OCI-LY1 (cell line): ENCODE measurements at regions not wholly inside any gene's neighbourhood (a gene's known extent, or its start where the extent isn't known, plus 50 kb on each side); places are given as distances from the start of the nearest gene placed in this dataset.

Experiments used
- H2AFZ ChIP-seq: fragments of 200-600 bp; sonication (generic), shearing (Covaris generic); 2 replicates; pipeline ENCODE4 v1.6.0; 2014; ENCODE audit warnings: antibody characterized with exemption, mild to moderate bottlenecking, low read length
- H3F3A ChIP-seq: fragments of 200-600 bp; sonication (generic), shearing (Covaris generic); 2 replicates; pipeline ENCODE4 v1.6.0; 2014; ENCODE audit warnings: mild to moderate bottlenecking, antibody characterized with exemption, low read length, moderate library complexity; ENCODE audit not compliant: insufficient read depth
- H3K27ac ChIP-seq: fragments of 200-600 bp; sonication (generic); 2 replicates; pipeline ENCODE4 v1.5.1; 2014; ENCODE audit warnings: low read length, mixed run types, mild to moderate bottlenecking, low read depth; ENCODE audit not compliant: poor library complexity, severe bottlenecking
- H3K27me3 ChIP-seq: fragments of 200-600 bp; sonication (generic); 2 replicates; pipeline ENCODE4 v1.6.0; 2014; ENCODE audit warnings: antibody characterized with exemption, mild to moderate bottlenecking, low read length, moderate library complexity; ENCODE audit not compliant: insufficient read depth
- H3K36me3 ChIP-seq: fragments of 200-600 bp; sonication (generic); 2 replicates; pipeline ENCODE4 v1.6.1; 2014; ENCODE audit warnings: mild to moderate bottlenecking, antibody characterized with exemption, low read length, moderate library complexity, mixed read lengths; ENCODE audit not compliant: insufficient read depth
- H3K4me1 ChIP-seq: fragments of 200-600 bp; sonication (generic); 2 replicates; pipeline ENCODE4 v1.5.1; 2014; ENCODE audit warnings: mild to moderate bottlenecking, low read length, moderate library complexity; ENCODE audit not compliant: insufficient read depth, severe bottlenecking
- H3K4me2 ChIP-seq: fragments of 200-600 bp; sonication (generic), shearing (Covaris generic); 2 replicates; pipeline ENCODE4 v1.6.1; 2014; ENCODE audit warnings: low read length
- H3K4me3 ChIP-seq: fragments of 200-600 bp; sonication (generic); 2 replicates; pipeline ENCODE4 v1.5.1; 2014; ENCODE audit warnings: low read length, low read depth, mild to moderate bottlenecking, mixed read lengths; ENCODE audit not compliant: poor library complexity, severe bottlenecking
- H3K79me2 ChIP-seq: fragments of 200-600 bp; shearing (Covaris generic); 2 replicates; pipeline ENCODE4 v1.6.1; 2016; ENCODE audit warnings: mixed run types, low read length, mixed read lengths; ENCODE audit not compliant: insufficient read depth
- H3K9ac ChIP-seq: fragments of 200-600 bp; sonication (generic), shearing (Covaris generic); 2 replicates; pipeline ENCODE4 v1.6.1; 2014; ENCODE audit warnings: mild to moderate bottlenecking, low read length, mixed read lengths
- H3K9me2 ChIP-seq: fragments of 200-600 bp; sonication (generic), shearing (Covaris generic); 2 replicates; pipeline ENCODE4 v1.6.1; 2014; ENCODE audit warnings: low read depth, mild to moderate bottlenecking, low read length, mixed read lengths
- H3K9me3 ChIP-seq: fragments of 200-600 bp; shearing (Covaris generic); 2 replicates; pipeline ENCODE4 v1.6.1; 2014; ENCODE audit warnings: low read length, mixed read lengths
- H4K20me1 ChIP-seq: fragments of 200-600 bp; sonication (generic), shearing (Covaris generic); 2 replicates; pipeline ENCODE4 v1.6.0; 2016; ENCODE audit warnings: mild to moderate bottlenecking, low read length; ENCODE audit not compliant: insufficient read depth
- EZH2 ChIP-seq: fragments of 200-600 bp; sonication (generic), shearing (Covaris generic); IDR thresholded peaks from 2 replicates; pipeline ENCODE4 v1.8.0; 2017; ENCODE audit warnings: borderline replicate concordance, mixed run types, mild to moderate bottlenecking, antibody characterized with exemption, low read length, moderate library complexity, mixed read lengths
- TF ChIP-seq, protein P1 (sequence below): fragments of 200-600 bp; sonication (generic), shearing (Covaris generic); IDR thresholded peaks from 2 replicates; pipeline ENCODE4 v1.5.1; 2017; ENCODE audit warnings: mild to moderate bottlenecking, antibody characterized with exemption, low read length, moderate library complexity, mixed read lengths

DNA sequence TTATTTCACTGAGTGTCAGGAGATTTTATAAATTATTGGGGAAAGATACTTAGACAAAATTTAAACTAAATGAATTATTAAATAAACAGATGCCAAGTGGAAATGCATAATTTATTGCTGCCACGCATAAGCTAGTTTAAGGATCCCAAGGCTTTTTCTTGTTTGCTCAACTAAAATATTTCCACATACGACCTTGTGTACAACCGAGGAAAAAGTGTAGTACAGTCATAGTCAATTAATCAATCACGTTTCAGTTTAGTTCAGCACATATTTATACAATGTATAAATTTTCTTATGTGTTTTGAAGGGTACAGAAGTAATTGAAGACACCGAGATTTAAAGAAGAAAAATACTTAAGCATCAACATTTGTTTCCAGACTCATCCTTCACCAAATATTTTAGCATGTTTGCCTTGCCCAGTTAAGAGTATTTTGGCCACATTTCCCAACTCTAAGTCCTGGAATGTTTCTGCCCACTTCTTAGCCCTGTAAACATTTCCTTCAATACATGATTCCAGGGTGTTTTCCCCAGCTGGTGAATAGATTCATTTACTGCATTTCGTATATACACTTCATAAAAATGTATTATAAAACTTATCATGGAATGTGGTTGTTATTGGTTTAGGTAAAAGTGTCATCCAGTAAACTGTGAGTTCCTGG lies 652.9 kb downstream of the ELAVL2 start:
- Histone ChIP-seq H4K20me1 (no peaks in the 10 kb centered on the region), H3K9me2 (no peaks in the 10 kb centered on the region), H3F3A (no peaks in the 10 kb centered on the region), H3K79me2 (no peaks in the 10 kb centered on the region), H3K27me3 (no peaks in the 10 kb centered on the region), H3K9ac (no peak overlapping the region), H3K4me2 (no peak overlapping the region), H3K9me3 (no peaks in the 10 kb centered on the region), H3K4me3 (no peak overlapping the region), H3K27ac (no peak overlapping the region), H3K4me1 (no peaks in the 10 kb centered on the region), H3K36me3 (no peaks in the 10 kb centered on the region), H2AFZ (no peak overlapping the region)
- TF ChIP-seq, protein P1, sequence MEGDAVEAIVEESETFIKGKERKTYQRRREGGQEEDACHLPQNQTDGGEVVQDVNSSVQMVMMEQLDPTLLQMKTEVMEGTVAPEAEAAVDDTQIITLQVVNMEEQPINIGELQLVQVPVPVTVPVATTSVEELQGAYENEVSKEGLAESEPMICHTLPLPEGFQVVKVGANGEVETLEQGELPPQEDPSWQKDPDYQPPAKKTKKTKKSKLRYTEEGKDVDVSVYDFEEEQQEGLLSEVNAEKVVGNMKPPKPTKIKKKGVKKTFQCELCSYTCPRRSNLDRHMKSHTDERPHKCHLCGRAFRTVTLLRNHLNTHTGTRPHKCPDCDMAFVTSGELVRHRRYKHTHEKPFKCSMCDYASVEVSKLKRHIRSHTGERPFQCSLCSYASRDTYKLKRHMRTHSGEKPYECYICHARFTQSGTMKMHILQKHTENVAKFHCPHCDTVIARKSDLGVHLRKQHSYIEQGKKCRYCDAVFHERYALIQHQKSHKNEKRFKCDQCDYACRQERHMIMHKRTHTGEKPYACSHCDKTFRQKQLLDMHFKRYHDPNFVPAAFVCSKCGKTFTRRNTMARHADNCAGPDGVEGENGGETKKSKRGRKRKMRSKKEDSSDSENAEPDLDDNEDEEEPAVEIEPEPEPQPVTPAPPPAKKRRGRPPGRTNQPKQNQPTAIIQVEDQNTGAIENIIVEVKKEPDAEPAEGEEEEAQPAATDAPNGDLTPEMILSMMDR = no peak
- TF ChIP-seq EZH2 = no peak

DNA sequence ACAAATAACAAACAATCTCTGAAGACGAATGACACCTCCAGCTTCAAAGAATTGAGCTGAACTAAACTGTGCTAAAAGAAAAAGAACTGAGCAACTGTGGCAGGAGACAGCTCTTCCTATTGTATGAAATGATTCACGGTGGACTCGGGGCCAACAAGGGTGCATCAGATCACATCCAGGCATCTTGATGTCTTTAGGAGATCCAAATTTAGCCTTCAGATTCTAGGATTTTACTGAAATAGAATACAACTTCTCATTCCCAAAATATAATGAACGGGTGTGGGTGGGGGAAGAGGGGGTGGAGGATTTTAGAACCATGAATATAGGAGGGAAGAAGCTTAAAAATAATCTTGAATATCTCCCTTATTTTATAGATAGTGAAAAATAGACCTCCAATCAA lies 631.8 kb downstream of the ELAVL2 start:
- Histone ChIP-seq H4K20me1 (no peaks in the 10 kb centered on the region), H3K9me2 (no peaks in the 10 kb centered on the region), H3K9ac (no peak overlapping the region), H3K9me3 (no peaks in the 10 kb centered on the region), H3K4me3 (no peak overlapping the region), H3K4me1 (no peaks in the 10 kb centered on the region), H3F3A (no peaks in the 10 kb centered on the region), H3K36me3 (no peaks in the 10 kb centered on the region), H3K4me2 (no peak overlapping the region), H3K27me3 (no peaks in the 10 kb centered on the region), H2AFZ (no peak overlapping the region), H3K27ac (no peak overlapping the region), H3K79me2 (no peaks in the 10 kb centered on the region)
- TF ChIP-seq EZH2 = no peak
- TF ChIP-seq, protein P1 = no peak

DNA sequence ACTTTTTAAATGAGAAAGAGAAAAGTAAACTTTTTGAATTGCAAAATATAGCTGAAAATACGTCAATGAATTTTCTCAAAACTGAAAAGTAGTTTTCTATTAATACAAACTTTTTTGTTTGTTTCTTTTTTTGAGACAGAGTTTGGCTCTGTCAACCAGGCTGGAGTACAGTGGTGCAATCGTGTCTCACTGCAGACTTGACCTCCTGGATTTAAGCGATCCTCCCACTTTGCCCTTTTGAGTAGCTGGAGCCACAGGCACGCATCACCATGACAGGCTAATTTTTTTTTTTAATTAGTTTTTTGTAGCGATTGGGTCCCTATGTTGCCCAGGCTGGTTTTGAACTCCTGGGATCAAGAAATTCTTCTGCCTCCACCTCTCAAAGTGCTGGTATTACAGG lies 610.4 kb downstream of the ELAVL2 start:
- Histone ChIP-seq H2AFZ (no peak overlapping the region), H3K27ac (no peak overlapping the region), H3K9me2 (no peaks in the 10 kb centered on the region), H3K27me3 (no peaks in the 10 kb centered on the region), H3K4me3 (no peak overlapping the region), H3F3A (no peaks in the 10 kb centered on the region), H3K79me2 (no peaks in the 10 kb centered on the region), H3K4me1 (no peaks in the 10 kb centered on the region), H3K9me3 (no peaks in the 10 kb centered on the region), H3K9ac (no peak overlapping the region), H3K36me3 (no peaks in the 10 kb centered on the region), H4K20me1 (no peaks in the 10 kb centered on the region), H3K4me2 (no peak overlapping the region)
- TF ChIP-seq, protein P1 = no peak
- no peak for TF ChIP-seq EZH2
